H1 (cell line): ENCODE measurements at regions not wholly inside any gene's neighbourhood (a gene's known extent, or its start where the extent isn't known, plus 50 kb on each side); places are given as distances from the start of the nearest gene placed in this dataset.

ENCODE experiments used
- CTCF ChIA-PET: fragments of 300-600 bp; sonication (Branson Sonifier 250); formaldehyde crosslinking; loops from one replicate; lab custom pipeline; 2021; ENCODE audit not compliant: partially characterized antibody; lab: Charles Lee
- POLR2A ChIA-PET: fragments of 300-600 bp; sonication (Branson Sonifier 250); formaldehyde crosslinking; loops from one replicate; lab custom pipeline; 2021; ENCODE audit warnings: inconsistent platforms; ENCODE audit not compliant: partially characterized antibody; lab: Charles Lee
- DNase-seq, 2 experiments: peaks; one replicate each; pipeline versions ENCODE4 v3.0.0 to v3.0.0-alpha.2; 2010 to 2022; ENCODE audit warnings: low spot score in 2 of 2, low read depth in 1 of 2, mixed read lengths in 1 of 2
- FAIRE-seq: peaks from 2 replicates; lab custom pipeline; 2011; peaks lifted over from hg19 to GRCh38; lab: Jason Lieb, UNC
- H2AFZ ChIP-seq: 2 replicates; pipeline ENCODE4 v1.8.1; 2012; ENCODE audit warnings: low read length, inconsistent platforms
- H2AK5ac ChIP-seq: 2 replicates; pipeline ENCODE4 v1.6.1; 2013; ENCODE audit warnings: low read depth, low read length
- H2BK120ac ChIP-seq: replicated peaks from 2 replicates; pipeline ENCODE3; 2013; ENCODE audit warnings: low read depth, low read length, inconsistent platforms
- H2BK12ac ChIP-seq: 2 replicates; pipeline ENCODE4 v1.6.1; 2013; ENCODE audit warnings: low read depth, low read length
- H2BK15ac ChIP-seq: 2 replicates; pipeline ENCODE4 v1.6.1; 2013; ENCODE audit warnings: low read length
- H2BK20ac ChIP-seq: 2 replicates; pipeline ENCODE4 v1.6.1; 2013; ENCODE audit warnings: low read length
- H2BK5ac ChIP-seq: 2 replicates; pipeline ENCODE4 v1.6.1; 2013; ENCODE audit warnings: low read depth, low read length
- H3K14ac ChIP-seq: 2 replicates; pipeline ENCODE4 v1.6.1; 2013; ENCODE audit warnings: inconsistent platforms; ENCODE audit not compliant: insufficient read length
- H3K18ac ChIP-seq: 2 replicates; pipeline ENCODE4 v1.6.1; 2013; ENCODE audit warnings: low read length; ENCODE audit errors: extremely low read depth
- H3K23ac ChIP-seq: 2 replicates; pipeline ENCODE4 v1.6.1; 2013; ENCODE audit warnings: inconsistent platforms; ENCODE audit not compliant: insufficient read length
- H3K23me2 ChIP-seq: 2 replicates; pipeline ENCODE4 v1.6.1; 2013; ENCODE audit warnings: low read depth, low read length
- H3K27ac ChIP-seq: 2 replicates; pipeline ENCODE4 v1.6.1; 2011; ENCODE audit warnings: low read depth, low read length, inconsistent platforms
- H3K27me3 ChIP-seq, 4 experiments: replicated peaks in 1 of 4; 1 replicate in 1 of 4; 2 replicates in 3 of 4; pipeline versions ENCODE4 v1.6.1 to v1.8.1; 2011 to 2013; ENCODE audit warnings: low read length in 3 of 4, mild to moderate bottlenecking in 3 of 4, inconsistent platforms in 2 of 4, mixed read lengths in 2 of 4, moderate library complexity in 1 of 4; ENCODE audit not compliant: control insufficient read depth in 3 of 4, insufficient read depth in 3 of 4; ENCODE audit errors: extremely low read depth in 1 of 4
- H3K36me3 ChIP-seq, 4 experiments: 2 replicates each; pipeline versions ENCODE4 v1.6.1 to v1.8.1; 2011 to 2013; ENCODE audit warnings: mild to moderate bottlenecking in 4 of 4, low read length in 3 of 4, moderate library complexity in 2 of 4, control low read depth in 1 of 4, inconsistent platforms in 1 of 4; ENCODE audit not compliant: insufficient read depth in 4 of 4, control insufficient read depth in 2 of 4
- H3K4ac ChIP-seq: replicated peaks from 2 replicates; pipeline ENCODE3; 2013; ENCODE audit warnings: low read length, low read depth, mixed read lengths, inconsistent platforms; ENCODE audit not compliant: insufficient read length
- H3K4me1 ChIP-seq, 4 experiments: replicated peaks in 1 of 4; 1 replicate in 1 of 4; 2 replicates in 3 of 4; pipeline versions ENCODE4 v1.6.1 to v1.8.1; 2011 to 2013; ENCODE audit warnings: low read length in 3 of 4, inconsistent platforms in 2 of 4, mixed read lengths in 1 of 4; ENCODE audit not compliant: insufficient read depth in 4 of 4, control insufficient read depth in 3 of 4
- H3K4me2 ChIP-seq, 2 experiments: 2 replicates each; pipeline versions ENCODE4 v1.6.1 to v1.8.1; 2011 to 2013; ENCODE audit warnings: low read depth in 2 of 2, low read length in 2 of 2, control low read depth in 1 of 2, inconsistent platforms in 1 of 2, mild to moderate bottlenecking in 1 of 2; ENCODE audit not compliant: insufficient read depth in 1 of 2
- H3K4me3 ChIP-seq, 4 experiments: fragments of 200-600, 300-600 bp in 1 of 4; sonication (generic), shearing (Covaris generic), sonication (Bioruptor Twin) in 1 of 4; 2 replicates each; pipeline versions ENCODE4 v1.5.1 to v1.8.1; 2011 to 2016; ENCODE audit warnings: low read length in 4 of 4, low read depth in 3 of 4, control low read depth in 2 of 4, inconsistent platforms in 2 of 4, mild to moderate bottlenecking in 2 of 4, mixed read lengths in 1 of 4, moderate library complexity in 1 of 4; ENCODE audit not compliant: insufficient read depth in 2 of 4; ENCODE audit errors: extremely low read depth in 1 of 4
- H3K56ac ChIP-seq: replicated peaks from 2 replicates; pipeline ENCODE3; 2013; ENCODE audit warnings: low read depth, mild to moderate bottlenecking, mixed read lengths, low read length, inconsistent platforms; ENCODE audit not compliant: insufficient read length
- H3K79me1 ChIP-seq: 2 replicates; pipeline ENCODE4 v1.6.1; 2013; ENCODE audit warnings: low read depth, low read length, control low read depth
- H3K79me2 ChIP-seq, 2 experiments: 2 replicates each; pipeline versions ENCODE4 v1.6.1 to v1.8.1; 2012 to 2013; ENCODE audit warnings: low read length in 2 of 2, mild to moderate bottlenecking in 2 of 2, inconsistent platforms in 1 of 2; ENCODE audit not compliant: insufficient read depth in 2 of 2, control insufficient read depth in 1 of 2
- H3K9ac ChIP-seq, 4 experiments: replicated peaks in 1 of 4; 1 replicate in 1 of 4; 2 replicates in 3 of 4; pipeline versions ENCODE4 v1.6.1 to v1.8.1; 2011 to 2013; ENCODE audit warnings: low read depth in 3 of 4, low read length in 3 of 4, control low read depth in 2 of 4, mild to moderate bottlenecking in 2 of 4, moderate library complexity in 2 of 4, inconsistent platforms in 1 of 4; ENCODE audit errors: extremely low read depth in 1 of 4
- H3K9me3 ChIP-seq, 2 experiments: 2 replicates each; pipeline versions ENCODE4 v1.6.1 to v1.8.1; 2012 to 2013; ENCODE audit warnings: mild to moderate bottlenecking in 2 of 2, moderate library complexity in 2 of 2, control low read depth in 1 of 2, inconsistent platforms in 1 of 2, low read depth in 1 of 2, low read length in 1 of 2, mixed read lengths in 1 of 2; ENCODE audit not compliant: insufficient read depth in 2 of 2
- H4K20me1 ChIP-seq, 2 experiments: replicated peaks in 1 of 2; 2 replicates each; pipeline versions ENCODE3 to v1.8.1; 2011 to 2013; ENCODE audit warnings: inconsistent platforms in 2 of 2, low read length in 2 of 2, mild to moderate bottlenecking in 1 of 2; ENCODE audit not compliant: insufficient read depth in 2 of 2, control insufficient read depth in 1 of 2
- H4K5ac ChIP-seq: 2 replicates; pipeline ENCODE4 v1.6.1; 2013; ENCODE audit warnings: low read length, low read depth, mixed read lengths, inconsistent platforms; ENCODE audit not compliant: insufficient read length
- H4K8ac ChIP-seq: 2 replicates; pipeline ENCODE4 v1.8.0; 2013; ENCODE audit warnings: mild to moderate bottlenecking, moderate library complexity, low read length, inconsistent platforms; ENCODE audit not compliant: insufficient read depth; ENCODE audit errors: extremely low read depth
- H4K91ac ChIP-seq: replicated peaks from 2 replicates; pipeline ENCODE3; 2013; ENCODE audit warnings: low read length, mixed read lengths, inconsistent platforms; ENCODE audit not compliant: insufficient read length
- BCL11A ChIP-seq, 2 experiments: IDR thresholded peaks; one replicate each; pipeline ENCODE4 v1.6.1; 2011; ENCODE audit warnings: low read depth in 2 of 2, low read length in 2 of 2, mild to moderate bottlenecking in 2 of 2
- EGR1 ChIP-seq: IDR thresholded peaks from 2 replicates; pipeline ENCODE4 v1.6.1; 2011; ENCODE audit warnings: low read depth, low read length, borderline replicate concordance
- EZH2 ChIP-seq: fragments of 200-600 bp; sonication (generic); IDR thresholded peaks from 2 replicates; pipeline ENCODE4 v1.7.1; 2012; ENCODE audit warnings: low read depth, mild to moderate bottlenecking, moderate library complexity, low read length, inconsistent platforms; ENCODE audit not compliant: severe bottlenecking
- KDM1A ChIP-seq: fragments of 200-600, 300-600 bp; sonication (generic); IDR thresholded peaks from 2 replicates; pipeline ENCODE4 v1.7.1; 2016; ENCODE audit warnings: mild to moderate bottlenecking, low read length, borderline replicate concordance
- MAFK ChIP-seq: IDR thresholded peaks from 2 replicates; pipeline ENCODE4 v1.6.1; 2012; ENCODE audit warnings: low read depth, mild to moderate bottlenecking, improper control_type of control experiment, low read length
- NANOG ChIP-seq: IDR thresholded peaks from 2 replicates; pipeline ENCODE4 v1.6.1; 2011; ENCODE audit warnings: low read length, low read depth, mild to moderate bottlenecking, inconsistent platforms; ENCODE audit not compliant: insufficient read depth, poor library complexity, severe bottlenecking
- POLR2AphosphoS5 ChIP-seq: IDR thresholded peaks from 2 replicates; pipeline ENCODE4 v1.6.1; 2011; ENCODE audit warnings: low read depth, low read length
- SIN3A ChIP-seq, 2 experiments: IDR thresholded peaks in 1 of 2; conservative IDR thresholded peaks in 1 of 2; 2 replicates each; pipeline ENCODE4 v1.6.1; 2011 to 2012; ENCODE audit warnings: low read length in 2 of 2, improper control_type of control experiment in 1 of 2, low read depth in 1 of 2, mild to moderate bottlenecking in 1 of 2
- SIX5 ChIP-seq: IDR thresholded peaks from 2 replicates; pipeline ENCODE4 v1.6.1; 2011; ENCODE audit warnings: mild to moderate bottlenecking, low read depth, low read length
- SP1 ChIP-seq: IDR thresholded peaks from 2 replicates; pipeline ENCODE4 v1.6.1; 2011; ENCODE audit warnings: low read depth, low read length
- SRF ChIP-seq: IDR thresholded peaks from 2 replicates; pipeline ENCODE4 v1.6.1; 2011; ENCODE audit warnings: mild to moderate bottlenecking, low read depth, low read length, moderate library complexity
- USF2 ChIP-seq: IDR thresholded peaks from 2 replicates; pipeline ENCODE4 v1.6.1; 2011; ENCODE audit warnings: low read length, improper control_type of control experiment
- WGBS, 2 experiments: shearing (Covaris generic) in 1 of 2; methylation state at CpG; one replicate each; pipeline versions ENCODE4 v1.1.6 to v1.1.7; 2013 to 2015; ENCODE audit warnings: low lambda C conversion rate in 2 of 2, mixed read lengths in 2 of 2, inconsistent platforms in 1 of 2, low coverage in 1 of 2, missing lambda C conversion rate in 1 of 2; ENCODE audit not compliant: insufficient replicate concordance in 2 of 2, insufficient coverage in 1 of 2, insufficient read length in 1 of 2; ENCODE audit errors: extremely low coverage in 1 of 2, missing lambda C conversion rate in 1 of 2; 5-methylcytosine and 5-hydroxymethylcytosine counted together

GRCh38 chr13:50149932-50150331 is 134.7 kb downstream of the KCNRG start:
- Histone ChIP-seq H2AK5ac (no peak overlapping the region), H3K79me2 (no peaks in the 10 kb centered on the region), H3K56ac (no peak overlapping the region), H3K14ac (no peak overlapping the region), H2BK12ac (no peak overlapping the region), H3K9ac (no peak overlapping the region), H3K79me1 (no peaks in the 10 kb centered on the region), H2BK15ac (no peak overlapping the region), H3K4me1 (peaks cover 3 to 9% (median 6%) of the 10 kb centered on the region in 4 experiments; a peak in 3 of 7 replicates), H2BK5ac (no peak overlapping the region), H3K4me3 (no peak overlapping the region), H3K27ac (no peak overlapping the region), H3K9me3 (no peaks in the 10 kb centered on the region), H3K27me3 (no peaks in the 10 kb centered on the region), H3K4ac (no peak overlapping the region), H2BK20ac (no peak overlapping the region), H3K18ac (no peak overlapping the region), H2AFZ (no peak overlapping the region), H4K20me1 (no peaks in the 10 kb centered on the region), H2BK120ac (no peak overlapping the region), H3K23me2 (no peaks in the 10 kb centered on the region; the same call in 1 of the 2 replicates), H4K91ac (no peak overlapping the region), H4K8ac (no peak overlapping the region), H3K4me2 (no peak overlapping the region), H3K23ac (no peak overlapping the region), H3K36me3 (no peaks in the 10 kb centered on the region), H4K5ac (no peak overlapping the region)
- WGBS, 2 experiments: 73% methylated on average over 1 of the region's 1 CpG; no CpG with 5 or more reads in 1 of the 2 experiments
- FAIRE-seq: no peak
- CTCF ChIA-PET: interaction anchor here (0.6 to 1.0 kb wide), 4 partner anchors 13 to 300 kb away, joined by 3 to 5 read pairs (median 3); no protein-coding TSS in a partner anchor
- DNase-seq: no peak
- POLR2A ChIA-PET: interaction anchor here (0.6 to 1.3 kb wide), 3 partner anchors 10 to 25 kb away, joined by 3 to 4 read pairs (median 4); no protein-coding TSS in a partner anchor
- TF ChIP-seq SRF: no peak
- TF ChIP-seq SP1: no peak
- no peak for TF ChIP-seq POLR2AphosphoS5
- TF ChIP-seq SIX5: no peak
- TF ChIP-seq USF2: no peak
- TF ChIP-seq SIN3A (conservative IDR thresholded peaks at IDR 0.05 in 1 of 2, IDR thresholded peaks at IDR 0.05 in 1 of 2; ENCODE audit: low read depth in 1 of 2, low read length in 2 of 2): no peak
- no peak for TF ChIP-seq MAFK
- TF ChIP-seq KDM1A: no peak
- TF ChIP-seq EGR1: no peak
- TF ChIP-seq EZH2: no peak
- TF ChIP-seq BCL11A (IDR thresholded peaks at IDR 0.05; ENCODE audit: low read depth in 2 of 2, low read length in 2 of 2): no peak
- no peak for TF ChIP-seq NANOG
